Vagina (tissue), 2 donors: ENCODE measurements at regions not wholly inside any gene's neighbourhood (a gene's known extent, or its start where the extent isn't known, plus 50 kb on each side); places are given as distances from the start of the nearest gene placed in this dataset.

Source experiments
- CTCF ChIP-seq, 3 experiments: fragments of 450-650 bp in 2 of 3; fragments of 200-600 bp in 1 of 3; sonication (generic) in 1 of 3; IDR thresholded peaks; one replicate each; pipeline ENCODE4 v1.5.1; 2017 to 2019; ENCODE audit warnings: antibody characterized with exemption in 3 of 3, mild to moderate bottlenecking in 2 of 3, moderate library complexity in 2 of 3
- POLR2A ChIP-seq, 2 donors: fragments of 450-650 bp; IDR thresholded peaks; one replicate each; pipeline ENCODE4 v1.6.1; 2017; ENCODE audit warnings: antibody characterized with exemption in 2 of 2, mild to moderate bottlenecking in 2 of 2, moderate library complexity in 2 of 2
- POLR2AphosphoS5 ChIP-seq, 2 donors: sonication (generic); formaldehyde crosslinking; IDR thresholded peaks; one replicate each; pipeline ENCODE4 v1.9.0; 2017; ENCODE audit warnings: antibody characterized with exemption in 2 of 2, mild to moderate bottlenecking in 2 of 2, low read depth in 1 of 2; ENCODE audit not compliant: insufficient read depth in 1 of 2

- no peak for TF ChIP-seq POLR2A (IDR thresholded peaks at IDR 0.05)
- no peak for TF ChIP-seq CTCF (IDR thresholded peaks at IDR 0.05)
- no peak for TF ChIP-seq POLR2AphosphoS5 (IDR thresholded peaks at IDR 0.05; ENCODE audit: insufficient read depth in 1 of 2, low read depth in 1 of 2)
Measured at GRCh38 chr16:56121156-56121500, 70.2 kb upstream of the GNAO1 start.
